Panc1 (cell line): ENCODE measurements at regions not wholly inside any gene's neighbourhood (a gene's known extent, or its start where the extent isn't known, plus 50 kb on each side); places are given as distances from the start of the nearest gene placed in this dataset.

Experiments
- ATAC-seq: fragments of 200-7000 bp; cut with Tn5 transposase; 2 replicates; pipeline ENCODE4 v1.9.1; 2020; ENCODE audit warnings: mild to moderate bottlenecking, moderate library complexity
- BruUV-seq: library from RNA; stranded (reverse); fragments of 400-500 nt; replicated peaks from 2 replicates; lab custom pipeline; 2021; lab: Mats Ljungman, UMichigan
- CTCF ChIA-PET: fragments of 300-600 bp; sonication (Branson Sonifier 250); formaldehyde crosslinking; loops from one replicate; lab custom pipeline; 2022; ENCODE audit warnings: antibody characterized with exemption; lab: Charles Lee
- POLR2A ChIA-PET: fragments of 300-600 bp; sonication (Branson Sonifier 250); formaldehyde crosslinking; loops from one replicate; lab custom pipeline; 2022; ENCODE audit warnings: antibody characterized with exemption; lab: Charles Lee
- DNase-seq: peaks from one replicate; pipeline ENCODE4 v3.0.0-alpha.2; 2010; ENCODE audit warnings: low read depth, low spot score
- H3K27ac ChIP-seq: 2 replicates; pipeline ENCODE4 v1.5.1; 2011; ENCODE audit warnings: mild to moderate bottlenecking, low read length, inconsistent platforms
- H3K27me3 ChIP-seq: fragments of 200-500 bp; sonication (Bioruptor generic); 2 replicates; pipeline ENCODE4 v1.6.0; 2014; ENCODE audit warnings: low read length, inconsistent platforms; ENCODE audit not compliant: control insufficient read depth, insufficient read depth
- H3K36me3 ChIP-seq: fragments of 200-500 bp; sonication (Bioruptor generic); 2 replicates; pipeline ENCODE4 v1.5.1; 2014; ENCODE audit warnings: inconsistent platforms, mild to moderate bottlenecking, low read length, moderate library complexity; ENCODE audit not compliant: control insufficient read depth, insufficient read depth
- H3K4me1 ChIP-seq: 2 replicates; pipeline ENCODE4 v1.5.1; 2011; ENCODE audit warnings: inconsistent platforms, mild to moderate bottlenecking, low read length, moderate library complexity; ENCODE audit not compliant: control insufficient read depth, insufficient read depth
- H3K4me3 ChIP-seq, 2 experiments: 2 replicates each; pipeline ENCODE4 v1.5.1; 2011 to 2012; ENCODE audit warnings: low read depth in 2 of 2, low read length in 2 of 2, mild to moderate bottlenecking in 2 of 2, inconsistent platforms in 1 of 2, moderate library complexity in 1 of 2
- H3K9me3 ChIP-seq: fragments of 200-500 bp; sonication (Bioruptor generic); 2 replicates; pipeline ENCODE4 v1.5.1; 2014; ENCODE audit warnings: low read depth, mild to moderate bottlenecking, inconsistent platforms, low read length, moderate library complexity; ENCODE audit not compliant: control insufficient read depth, insufficient read depth
- POLR2AphosphoS5 ChIP-seq: IDR thresholded peaks from 2 replicates; pipeline ENCODE4 v1.6.1; 2012; ENCODE audit warnings: mild to moderate bottlenecking, low read depth, low read length, moderate library complexity
- SIN3A ChIP-seq: IDR thresholded peaks from 2 replicates; pipeline ENCODE4 v1.6.1; 2012; ENCODE audit warnings: low read depth, mild to moderate bottlenecking, low read length, moderate library complexity, borderline replicate concordance; ENCODE audit not compliant: insufficient read depth
- TCF7L2 ChIP-seq: IDR thresholded peaks from 2 replicates; pipeline ENCODE4 v1.6.1; 2011; ENCODE audit warnings: mild to moderate bottlenecking, low read depth, low read length, inconsistent platforms
- in situ Hi-C: cut with HindIII; loops from 2 replicates; pipeline ENCODE4 v1.10.0; 2016; ENCODE audit warnings: low sequenced_read_pairs, low pct_unique_long_range_greater_than_20kb
- intact Hi-C: fragments of 100-400 bp; cut with micrococcal nuclease; formaldehyde crosslinking; loops from one replicate; pipeline ENCODE4 v1.10.0; 2022; ENCODE audit not compliant: unreplicated experiment
- TF ChIP-seq, protein P1 (sequence below), 2 experiments: IDR thresholded peaks; 2 replicates each; pipeline ENCODE4 v1.6.1; 2011 to 2012; ENCODE audit warnings: low read depth in 2 of 2, control low read depth in 1 of 2, low read length in 1 of 2, mild to moderate bottlenecking in 1 of 2, moderate library complexity in 1 of 2; ENCODE audit not compliant: insufficient read depth in 1 of 2
- TF ChIP-seq, protein P2 (sequence below): fragments of 450-650 bp; IDR thresholded peaks from 2 replicates; pipeline ENCODE4 v1.5.1; 2017; ENCODE audit warnings: mild to moderate bottlenecking

DNA sequence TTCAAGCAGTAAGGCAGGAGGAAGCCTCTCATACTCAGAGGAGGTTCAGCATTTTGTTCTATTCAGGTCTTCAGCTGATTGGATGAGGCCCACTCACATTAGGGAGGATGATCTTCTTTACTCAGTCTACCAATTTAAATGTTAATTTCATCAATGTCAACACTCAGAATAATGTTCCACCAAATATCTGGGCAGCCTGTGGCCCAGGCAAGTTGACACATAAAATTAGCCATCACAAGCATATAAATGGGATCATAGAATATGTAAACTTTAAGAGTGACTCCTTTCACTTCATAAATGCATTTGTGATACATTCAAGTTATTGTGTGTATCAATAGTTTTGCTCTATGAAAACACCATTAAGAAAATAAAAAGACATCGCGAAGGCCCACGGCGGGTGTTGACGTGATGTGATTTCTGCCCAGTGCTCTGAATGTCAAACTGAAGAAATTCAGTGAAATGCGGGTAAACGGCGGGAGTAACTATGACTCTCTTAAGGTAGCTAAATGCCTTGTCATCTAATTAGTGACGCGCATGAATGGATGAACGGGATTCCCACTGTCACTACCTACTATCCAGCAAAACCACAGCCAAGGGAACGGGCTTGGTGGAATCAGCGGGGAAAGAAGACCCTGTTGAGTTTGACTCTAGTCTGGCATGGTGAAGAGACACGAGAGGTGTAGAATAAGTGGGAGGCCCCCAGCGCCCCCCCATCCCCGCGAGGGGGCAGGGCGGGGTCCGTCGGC is 536.1 kb upstream of the AUTS2 start:
- DNase-seq (no peak), ATAC-seq (no peak)
- Histone ChIP-seq H3K4me3 (no peak overlapping the region), H3K36me3 (no peaks in the 10 kb centered on the region), H3K27me3 (no peaks in the 10 kb centered on the region), H3K9me3 (no peaks in the 10 kb centered on the region), H3K27ac (no peak overlapping the region), H3K4me1 (no peaks in the 10 kb centered on the region)
- intact Hi-C loops = no loop called here
- TF ChIP-seq, protein P1, sequence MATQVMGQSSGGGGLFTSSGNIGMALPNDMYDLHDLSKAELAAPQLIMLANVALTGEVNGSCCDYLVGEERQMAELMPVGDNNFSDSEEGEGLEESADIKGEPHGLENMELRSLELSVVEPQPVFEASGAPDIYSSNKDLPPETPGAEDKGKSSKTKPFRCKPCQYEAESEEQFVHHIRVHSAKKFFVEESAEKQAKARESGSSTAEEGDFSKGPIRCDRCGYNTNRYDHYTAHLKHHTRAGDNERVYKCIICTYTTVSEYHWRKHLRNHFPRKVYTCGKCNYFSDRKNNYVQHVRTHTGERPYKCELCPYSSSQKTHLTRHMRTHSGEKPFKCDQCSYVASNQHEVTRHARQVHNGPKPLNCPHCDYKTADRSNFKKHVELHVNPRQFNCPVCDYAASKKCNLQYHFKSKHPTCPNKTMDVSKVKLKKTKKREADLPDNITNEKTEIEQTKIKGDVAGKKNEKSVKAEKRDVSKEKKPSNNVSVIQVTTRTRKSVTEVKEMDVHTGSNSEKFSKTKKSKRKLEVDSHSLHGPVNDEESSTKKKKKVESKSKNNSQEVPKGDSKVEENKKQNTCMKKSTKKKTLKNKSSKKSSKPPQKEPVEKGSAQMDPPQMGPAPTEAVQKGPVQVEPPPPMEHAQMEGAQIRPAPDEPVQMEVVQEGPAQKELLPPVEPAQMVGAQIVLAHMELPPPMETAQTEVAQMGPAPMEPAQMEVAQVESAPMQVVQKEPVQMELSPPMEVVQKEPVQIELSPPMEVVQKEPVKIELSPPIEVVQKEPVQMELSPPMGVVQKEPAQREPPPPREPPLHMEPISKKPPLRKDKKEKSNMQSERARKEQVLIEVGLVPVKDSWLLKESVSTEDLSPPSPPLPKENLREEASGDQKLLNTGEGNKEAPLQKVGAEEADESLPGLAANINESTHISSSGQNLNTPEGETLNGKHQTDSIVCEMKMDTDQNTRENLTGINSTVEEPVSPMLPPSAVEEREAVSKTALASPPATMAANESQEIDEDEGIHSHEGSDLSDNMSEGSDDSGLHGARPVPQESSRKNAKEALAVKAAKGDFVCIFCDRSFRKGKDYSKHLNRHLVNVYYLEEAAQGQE (IDR thresholded peaks at IDR 0.05; ENCODE audit: insufficient read depth in 1 of 2, low read depth in 2 of 2, low read length in 1 of 2) = no peak
- no peak for TF ChIP-seq SIN3A
- no peak for TF ChIP-seq TCF7L2
- TF ChIP-seq, protein P2, sequence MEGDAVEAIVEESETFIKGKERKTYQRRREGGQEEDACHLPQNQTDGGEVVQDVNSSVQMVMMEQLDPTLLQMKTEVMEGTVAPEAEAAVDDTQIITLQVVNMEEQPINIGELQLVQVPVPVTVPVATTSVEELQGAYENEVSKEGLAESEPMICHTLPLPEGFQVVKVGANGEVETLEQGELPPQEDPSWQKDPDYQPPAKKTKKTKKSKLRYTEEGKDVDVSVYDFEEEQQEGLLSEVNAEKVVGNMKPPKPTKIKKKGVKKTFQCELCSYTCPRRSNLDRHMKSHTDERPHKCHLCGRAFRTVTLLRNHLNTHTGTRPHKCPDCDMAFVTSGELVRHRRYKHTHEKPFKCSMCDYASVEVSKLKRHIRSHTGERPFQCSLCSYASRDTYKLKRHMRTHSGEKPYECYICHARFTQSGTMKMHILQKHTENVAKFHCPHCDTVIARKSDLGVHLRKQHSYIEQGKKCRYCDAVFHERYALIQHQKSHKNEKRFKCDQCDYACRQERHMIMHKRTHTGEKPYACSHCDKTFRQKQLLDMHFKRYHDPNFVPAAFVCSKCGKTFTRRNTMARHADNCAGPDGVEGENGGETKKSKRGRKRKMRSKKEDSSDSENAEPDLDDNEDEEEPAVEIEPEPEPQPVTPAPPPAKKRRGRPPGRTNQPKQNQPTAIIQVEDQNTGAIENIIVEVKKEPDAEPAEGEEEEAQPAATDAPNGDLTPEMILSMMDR = no peak
- TF ChIP-seq POLR2AphosphoS5 = no peak
- in situ Hi-C loops = no loop called here
- no TSS peak for BruUV-seq
- ChIA-PET CTCF (no interaction called here), POLR2A (no interaction called here)

- no peaks in the 10 kb centered on the region for H3K27me3 ChIP-seq
- in situ Hi-C loops = no loop called here
- POLR2A ChIA-PET = no interaction called here
- TF ChIP-seq TCF7L2 (no peak), SIN3A (no peak), POLR2AphosphoS5 (no peak)
- TF ChIP-seq, protein P1 (IDR thresholded peaks at IDR 0.05; ENCODE audit: insufficient read depth in 1 of 2, low read depth in 2 of 2, low read length in 1 of 2) = no peak
- TF ChIP-seq, protein P2 = peak; percentile 25
- no peak overlapping the region for H3K27ac ChIP-seq
- ATAC-seq = no peak
- no peak overlapping the region for H3K4me3 ChIP-seq
- CTCF ChIA-PET = no interaction called here
- H3K36me3 ChIP-seq = no peaks in the 10 kb centered on the region
- DNase-seq = no peak
- intact Hi-C loops = no loop called here
- BruUV-seq = no TSS peak
- H3K9me3 ChIP-seq = no peaks in the 10 kb centered on the region
- no peaks in the 10 kb centered on the region for H3K4me1 ChIP-seq
Measured at GRCh38 chr7:69067397-69067796, 530.9 kb upstream of the AUTS2 start.
